ENCODE measurements at regions not wholly inside any gene's neighbourhood (a gene's known extent, or its start where the extent isn't known, plus 50 kb on each side); places are given as distances from the start of the nearest gene placed in this dataset.

DNA sequence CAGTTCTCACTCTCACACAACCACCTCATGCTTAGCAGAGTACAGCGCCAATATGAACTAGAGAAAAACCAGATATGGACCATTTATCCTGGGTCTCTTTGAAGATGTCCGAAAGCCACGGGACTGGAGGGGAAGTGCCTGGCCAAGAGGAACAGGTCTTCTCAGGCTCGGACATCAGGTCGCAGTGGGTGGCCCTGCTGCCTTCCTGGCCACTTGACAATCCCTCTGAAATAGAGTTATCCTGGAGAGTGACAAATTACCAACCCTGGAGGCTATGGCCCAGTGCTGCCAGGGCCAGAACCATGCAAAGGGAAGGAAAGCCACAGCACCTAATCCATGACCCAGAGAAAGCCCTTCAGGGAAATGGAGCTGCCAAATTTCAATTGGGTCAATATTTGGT lies 646.8 kb upstream of the NRP1 start:
- Histone ChIP-seq H3K36me3 (no peaks in the 10 kb centered on the region), H3K4me3 (no peak overlapping the region), H3K9me3 (no peaks in the 10 kb centered on the region), H3K4me1 (no peaks in the 10 kb centered on the region), H3K27me3 (no peaks in the 10 kb centered on the region), H3K27ac (no peak overlapping the region)
- no peak for DNase-seq
- in situ Hi-C loops (cut with MboI; ENCODE audit: low pct_ligation_motif_present in 1 of 4, low pct_unique_long_range_greater_than_20kb in 1 of 4, low sequenced_read_pairs in 3 of 4) (no loop called here), intact Hi-C loops (cut with DNase I; ENCODE audit: low total_unique reads) (no loop called here)
- WGBS, 2 donors (ENCODE audit: low coverage in 1 of 2): 75 to 90% methylated on average over 2 to 5 of the region's 5 CpGs
- no peak for TF ChIP-seq POLR2A (IDR thresholded peaks at IDR 0.05)
- no peak for TF ChIP-seq EP300 (IDR thresholded peaks at IDR 0.05; ENCODE audit: low read depth)
- TF ChIP-seq POLR2AphosphoS5 (IDR thresholded peaks at IDR 0.05): no peak
- TF ChIP-seq, protein P1, sequence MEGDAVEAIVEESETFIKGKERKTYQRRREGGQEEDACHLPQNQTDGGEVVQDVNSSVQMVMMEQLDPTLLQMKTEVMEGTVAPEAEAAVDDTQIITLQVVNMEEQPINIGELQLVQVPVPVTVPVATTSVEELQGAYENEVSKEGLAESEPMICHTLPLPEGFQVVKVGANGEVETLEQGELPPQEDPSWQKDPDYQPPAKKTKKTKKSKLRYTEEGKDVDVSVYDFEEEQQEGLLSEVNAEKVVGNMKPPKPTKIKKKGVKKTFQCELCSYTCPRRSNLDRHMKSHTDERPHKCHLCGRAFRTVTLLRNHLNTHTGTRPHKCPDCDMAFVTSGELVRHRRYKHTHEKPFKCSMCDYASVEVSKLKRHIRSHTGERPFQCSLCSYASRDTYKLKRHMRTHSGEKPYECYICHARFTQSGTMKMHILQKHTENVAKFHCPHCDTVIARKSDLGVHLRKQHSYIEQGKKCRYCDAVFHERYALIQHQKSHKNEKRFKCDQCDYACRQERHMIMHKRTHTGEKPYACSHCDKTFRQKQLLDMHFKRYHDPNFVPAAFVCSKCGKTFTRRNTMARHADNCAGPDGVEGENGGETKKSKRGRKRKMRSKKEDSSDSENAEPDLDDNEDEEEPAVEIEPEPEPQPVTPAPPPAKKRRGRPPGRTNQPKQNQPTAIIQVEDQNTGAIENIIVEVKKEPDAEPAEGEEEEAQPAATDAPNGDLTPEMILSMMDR (IDR thresholded peaks at IDR 0.05): no peak

DNA sequence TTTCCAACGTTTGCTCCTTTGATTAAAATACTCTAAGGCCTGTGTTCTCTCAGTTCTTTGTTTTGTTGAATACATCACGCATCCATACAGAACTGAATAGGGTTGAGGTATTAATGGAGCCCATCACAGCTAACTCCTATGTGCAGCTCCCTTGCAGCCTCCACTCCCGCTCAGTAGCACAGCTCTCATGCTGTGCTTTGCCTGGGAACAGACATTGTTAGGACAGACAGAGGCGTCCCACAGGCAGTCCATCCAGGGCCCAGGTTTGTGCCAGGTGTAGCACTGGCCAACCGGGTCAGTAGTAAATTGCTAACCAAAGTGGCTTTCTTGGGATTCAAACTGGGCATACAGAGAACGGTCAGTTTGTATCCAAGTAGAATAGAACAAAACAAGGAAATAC lies 644.7 kb upstream of the NRP1 start:
- intact Hi-C loops (cut with DNase I; ENCODE audit: low total_unique reads) (no loop called here), in situ Hi-C loops (cut with MboI; ENCODE audit: low pct_ligation_motif_present in 1 of 4, low pct_unique_long_range_greater_than_20kb in 1 of 4, low sequenced_read_pairs in 3 of 4) (no loop called here)
- no peak overlapping the region for H3K27ac ChIP-seq
- H3K27me3 ChIP-seq: no peaks in the 10 kb centered on the region
- 83 to 90% methylated on average over 3 to 6 of the region's 6 CpGs for WGBS, 2 donors (ENCODE audit: low coverage in 1 of 2)
- H3K4me1 ChIP-seq: no peaks in the 10 kb centered on the region
- TF ChIP-seq EP300 (IDR thresholded peaks at IDR 0.05; ENCODE audit: low read depth): no peak
- TF ChIP-seq, protein P1 (IDR thresholded peaks at IDR 0.05): no peak
- TF ChIP-seq POLR2AphosphoS5 (IDR thresholded peaks at IDR 0.05): no peak
- TF ChIP-seq POLR2A (IDR thresholded peaks at IDR 0.05): no peak
- no peaks in the 10 kb centered on the region for H3K36me3 ChIP-seq
- H3K4me3 ChIP-seq: no peak overlapping the region
- DNase-seq: no peak
- no peaks in the 10 kb centered on the region for H3K9me3 ChIP-seq

DNA sequence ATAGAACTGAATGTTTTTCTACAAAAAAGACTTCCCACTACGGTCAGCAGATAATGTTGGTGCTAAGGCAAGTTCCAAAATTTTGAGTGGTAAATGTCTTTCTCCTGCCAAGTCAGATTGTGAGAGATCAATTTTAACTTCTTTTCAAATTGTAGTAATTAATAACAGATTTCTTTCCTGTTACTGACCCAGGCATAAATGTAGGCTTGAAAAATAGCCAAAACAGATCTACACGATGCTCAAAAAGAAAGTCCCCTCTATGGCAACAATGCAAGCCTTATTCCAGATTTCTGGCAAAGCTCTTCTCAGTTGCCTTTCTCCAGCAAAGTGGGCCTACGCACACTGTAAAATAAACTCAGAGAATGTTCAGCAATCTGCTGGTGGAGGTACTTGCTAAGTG lies 641.0 kb upstream of the NRP1 start:
- TF ChIP-seq EP300 (IDR thresholded peaks at IDR 0.05; ENCODE audit: low read depth) (no peak), POLR2A (IDR thresholded peaks at IDR 0.05) (no peak), POLR2AphosphoS5 (IDR thresholded peaks at IDR 0.05) (no peak)
- TF ChIP-seq, protein P1 (IDR thresholded peaks at IDR 0.05): no peak
- intact Hi-C loops (cut with DNase I; ENCODE audit: low total_unique reads) (no loop called here), in situ Hi-C loops (cut with MboI; ENCODE audit: low pct_ligation_motif_present in 1 of 4, low pct_unique_long_range_greater_than_20kb in 1 of 4, low sequenced_read_pairs in 3 of 4) (no loop called here)
- Histone ChIP-seq H3K27me3 (no peaks in the 10 kb centered on the region), H3K4me3 (no peak overlapping the region), H3K4me1 (no peaks in the 10 kb centered on the region), H3K9me3 (no peaks in the 10 kb centered on the region), H3K27ac (no peak overlapping the region), H3K36me3 (no peaks in the 10 kb centered on the region)
- WGBS, 2 donors (ENCODE audit: low coverage in 1 of 2): 88 to 89% methylated on average over 2 to 3 of the region's 3 CpGs
- no peak for DNase-seq

DNA sequence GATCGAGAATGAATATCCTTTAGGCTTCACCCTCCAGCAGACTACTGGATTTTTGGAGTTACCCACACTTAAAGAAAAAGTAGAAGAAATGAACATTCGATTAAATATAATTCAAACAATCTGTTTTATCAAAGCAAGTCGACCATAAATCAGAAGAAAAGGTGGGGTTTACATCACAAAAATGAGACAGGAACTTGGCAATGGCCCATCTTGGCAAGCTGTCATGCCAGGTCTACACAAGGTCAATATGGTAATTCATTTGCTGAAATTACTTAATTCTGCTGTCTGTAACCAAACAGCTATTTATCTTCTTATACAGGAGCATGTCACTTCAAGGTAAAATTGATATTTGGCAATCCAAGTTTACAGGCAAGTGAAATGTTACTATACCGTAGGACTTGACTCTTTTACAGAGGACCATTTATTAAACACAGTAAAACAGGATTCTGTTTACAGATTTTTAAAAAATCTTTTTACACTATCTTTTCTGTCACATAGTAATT lies 640.6 kb upstream of the NRP1 start:
- intact Hi-C loops (cut with DNase I; ENCODE audit: low total_unique reads) (no loop called here), in situ Hi-C loops (cut with MboI; ENCODE audit: low pct_ligation_motif_present in 1 of 4, low pct_unique_long_range_greater_than_20kb in 1 of 4, low sequenced_read_pairs in 3 of 4) (no loop called here)
- Histone ChIP-seq H3K36me3 (no peaks in the 10 kb centered on the region), H3K4me3 (no peak overlapping the region), H3K27me3 (no peaks in the 10 kb centered on the region), H3K9me3 (no peaks in the 10 kb centered on the region), H3K27ac (no peak overlapping the region), H3K4me1 (no peaks in the 10 kb centered on the region)
- 55% methylated on average over 4 of the region's 4 CpGs for WGBS, 2 donors (ENCODE audit: low coverage in 1 of 2)
- TF ChIP-seq EP300 (IDR thresholded peaks at IDR 0.05; ENCODE audit: low read depth) (no peak), POLR2A (IDR thresholded peaks at IDR 0.05) (no peak)
- TF ChIP-seq, protein P1 (IDR thresholded peaks at IDR 0.05): no peak
- DNase-seq: no peak
